K562 (cell line): ENCODE measurements at regions not wholly inside any gene's neighbourhood (a gene's known extent, or its start where the extent isn't known, plus 50 kb on each side); places are given as distances from the start of the nearest gene placed in this dataset.
"Not testable (repeated sequence)": the region's sequence is repeated elsewhere in the genome, so short reads cannot be mapped to it uniquely, and the experiment has no call there.

Experiments used
- ATAC-seq: fragments of 200-7000 bp; cut with Tn5 transposase; 3 replicates; pipeline ENCODE4 v1.9.1; 2020; ENCODE audit warnings: moderate library complexity
- BruUV-seq: library from RNA; stranded (reverse); fragments of 400-500 nt; replicated peaks from 2 replicates; lab custom pipeline; 2021; lab: Mats Ljungman, UMichigan
- CTCF ChIA-PET: fragments of 300-600 bp; formaldehyde crosslinking; extraction: SDS; loops from one replicate; lab custom pipeline; 2021; ENCODE audit warnings: low intra/inter-chr PET ratio; lab: Yijun Ruan, JAX
- POLR2A ChIA-PET: fragments of 300-600, 350-650 bp; sonication (Branson Sonifier 250); formaldehyde crosslinking; extraction: SDS; loops from one replicate; lab custom pipeline; 2021; ENCODE audit warnings: antibody characterized with exemption, inconsistent platforms; lab: Yijun Ruan, JAX
- DNase-seq, 4 experiments: peaks; one replicate each; pipeline versions ENCODE4 v3.0.0 to v3.0.0-alpha.2; 2011 to 2018; ENCODE audit warnings: low spot score in 3 of 4, mixed read lengths in 3 of 4; ENCODE audit errors: extremely low read depth in 1 of 4
- FAIRE-seq: peaks from 2 replicates; lab custom pipeline; 2011; peaks lifted over from hg19 to GRCh38; lab: Jason Lieb, UNC
- H2AFZ ChIP-seq: 2 replicates; pipeline ENCODE4 v1.6.0; 2011; ENCODE audit warnings: low read depth, low read length, control low read depth, inconsistent platforms
- H3K27ac ChIP-seq: fragments of 200-600 bp; 3 replicates; pipeline ENCODE4 v1.8.0; 2011; ENCODE audit warnings: low read depth, mild to moderate bottlenecking, control low read depth, inconsistent platforms, low read length, moderate library complexity, mixed read lengths; ENCODE audit errors: extremely low read depth
- H3K27me3 ChIP-seq, 2 experiments: fragments of 300-600 bp in 1 of 2; 2 replicates in 1 of 2; 3 replicates in 1 of 2; pipeline versions ENCODE4 v1.6.0 to v1.8.0; 2011; ENCODE audit warnings: inconsistent platforms in 2 of 2, low read length in 2 of 2, mild to moderate bottlenecking in 1 of 2, mixed read lengths in 1 of 2, moderate library complexity in 1 of 2; ENCODE audit not compliant: control insufficient read depth in 2 of 2, insufficient read depth in 2 of 2
- H3K36me3 ChIP-seq: fragments of 300-600 bp; 3 replicates; pipeline ENCODE4 v1.8.0; 2011; ENCODE audit warnings: mild to moderate bottlenecking, low read length, inconsistent platforms; ENCODE audit not compliant: control insufficient read depth, insufficient read depth
- H3K4me1 ChIP-seq, 2 experiments: fragments of 200-600 bp in 1 of 2; replicated peaks in 1 of 2; 2 replicates in 1 of 2; 3 replicates in 1 of 2; pipeline versions ENCODE4 v1.5.1 to v1.8.0; 2011; ENCODE audit warnings: inconsistent platforms in 2 of 2, low read length in 2 of 2, mild to moderate bottlenecking in 1 of 2, mixed read lengths in 1 of 2, moderate library complexity in 1 of 2; ENCODE audit not compliant: control insufficient read depth in 2 of 2, insufficient read depth in 2 of 2
- H3K4me2 ChIP-seq: 2 replicates; pipeline ENCODE4 v1.6.1; 2011; ENCODE audit warnings: low read length, control low read depth, inconsistent platforms, mixed read lengths; ENCODE audit not compliant: insufficient read depth
- H3K4me3 ChIP-seq: fragments of 200-600 bp; sonication (generic), shearing (Covaris generic); 2 replicates; pipeline ENCODE4 v1.5.1; 2016; ENCODE audit warnings: control low read depth, inconsistent platforms
- H3K79me2 ChIP-seq: fragments of 200-600 bp; 3 replicates; pipeline ENCODE4 v1.8.0; 2011; ENCODE audit warnings: low read length, inconsistent platforms; ENCODE audit not compliant: control insufficient read depth, insufficient read depth
- H3K9ac ChIP-seq, 2 experiments: 2 replicates each; pipeline versions ENCODE4 v1.6.0 to v1.6.1; 2011; ENCODE audit warnings: low read depth in 2 of 2, low read length in 2 of 2, control low read depth in 1 of 2, inconsistent platforms in 1 of 2, mild to moderate bottlenecking in 1 of 2, mixed read lengths in 1 of 2; ENCODE audit not compliant: insufficient read depth in 1 of 2
- H3K9me1 ChIP-seq: one replicate; pipeline ENCODE4 v1.6.0; 2011; ENCODE audit warnings: inconsistent platforms, mild to moderate bottlenecking, low read length, moderate library complexity; ENCODE audit not compliant: control insufficient read depth, insufficient read depth
- H3K9me3 ChIP-seq: replicated peaks from 2 replicates; pipeline ENCODE4 v1.5.1; 2011; ENCODE audit warnings: low read depth, low read length, inconsistent platforms; ENCODE audit not compliant: control insufficient read depth, insufficient read depth
- H4K20me1 ChIP-seq: replicated peaks from 2 replicates; pipeline ENCODE4 v1.6.1; 2011; ENCODE audit warnings: low read length, inconsistent platforms, mixed read lengths; ENCODE audit not compliant: control insufficient read depth, insufficient read depth
- HNRNPK ChIP-seq: fragments of 200-400 bp; formaldehyde crosslinking; IDR thresholded peaks from one replicate; pipeline ENCODE4 v1.6.1; 2018; ENCODE audit warnings: mild to moderate bottlenecking, low read depth, low read length; ENCODE audit not compliant: poor library complexity, severe bottlenecking
- WGBS: fragments of 100-300 bp; shearing (Covaris generic); methylation state at CpG from one replicate; pipeline ENCODE4 v1.1.6; 2016; ENCODE audit warnings: low coverage, mixed read lengths; ENCODE audit not compliant: insufficient coverage; ENCODE audit errors: missing lambda C conversion rate; 5-methylcytosine and 5-hydroxymethylcytosine counted together
- in situ Hi-C: fragments of 300-500 bp; cut with MboI; formaldehyde crosslinking; loops from 4 replicates; pipeline ENCODE4 v1.15.0; 2018; ENCODE audit warnings: inconsistent platforms, mixed read lengths
- intact Hi-C: fragments of 100-400 bp; cut with micrococcal nuclease; formaldehyde crosslinking; loops from 2 replicates; pipeline ENCODE4 v1.14.2; 2022
- TF ChIP-seq, protein P1 (sequence below), 2 experiments: fragments of 250-450 bp in 1 of 2; fragments of 450-650 bp in 1 of 2; sonication (Bioruptor Pico) in 1 of 2; IDR thresholded peaks; 2 replicates each; pipeline versions ENCODE4 v1.6.1 to v1.8.0; 2016 to 2021; ENCODE audit warnings: mild to moderate bottlenecking in 2 of 2, moderate library complexity in 2 of 2, missing compliant biosample characterization in 1 of 2, missing genetic modification characterization in 1 of 2

DNA sequence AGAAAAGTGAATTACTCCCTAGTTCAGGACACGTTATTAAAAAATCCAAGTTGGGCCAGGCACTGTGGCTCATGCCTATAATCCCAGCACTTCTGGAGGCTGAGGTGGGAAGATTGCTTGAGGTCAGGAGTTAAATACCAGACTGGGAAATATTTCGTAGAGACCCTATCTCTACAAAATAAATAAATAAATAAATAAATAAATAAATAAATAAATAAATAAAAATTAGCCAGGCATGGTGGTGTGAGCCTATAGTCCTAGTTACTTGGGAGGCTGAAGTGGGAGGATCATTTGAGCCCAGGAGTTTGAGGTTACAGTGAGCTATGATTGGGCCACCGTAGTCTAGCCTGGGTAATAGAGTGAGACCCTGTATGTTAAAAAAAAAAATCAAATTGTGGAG is 741.2 kb downstream of the DHX35 start:
- ATAC-seq, BruUV-seq, H3K4me2 ChIP-seq, H3K27ac ChIP-seq, H3K4me3 ChIP-seq, H3K79me2 ChIP-seq, FAIRE-seq, H3K4me1 ChIP-seq, H3K36me3 ChIP-seq, POLR2A ChIA-PET, H3K27me3 ChIP-seq, H3K9me1 ChIP-seq, H3K9ac ChIP-seq, in situ Hi-C loops, H3K9me3 ChIP-seq, CTCF ChIA-PET, H4K20me1 ChIP-seq, H2AFZ ChIP-seq, intact Hi-C loops, DNase-seq: not testable (repeated sequence)
- WGBS: 0% methylated on average over 3 of the region's 3 CpGs

DNA sequence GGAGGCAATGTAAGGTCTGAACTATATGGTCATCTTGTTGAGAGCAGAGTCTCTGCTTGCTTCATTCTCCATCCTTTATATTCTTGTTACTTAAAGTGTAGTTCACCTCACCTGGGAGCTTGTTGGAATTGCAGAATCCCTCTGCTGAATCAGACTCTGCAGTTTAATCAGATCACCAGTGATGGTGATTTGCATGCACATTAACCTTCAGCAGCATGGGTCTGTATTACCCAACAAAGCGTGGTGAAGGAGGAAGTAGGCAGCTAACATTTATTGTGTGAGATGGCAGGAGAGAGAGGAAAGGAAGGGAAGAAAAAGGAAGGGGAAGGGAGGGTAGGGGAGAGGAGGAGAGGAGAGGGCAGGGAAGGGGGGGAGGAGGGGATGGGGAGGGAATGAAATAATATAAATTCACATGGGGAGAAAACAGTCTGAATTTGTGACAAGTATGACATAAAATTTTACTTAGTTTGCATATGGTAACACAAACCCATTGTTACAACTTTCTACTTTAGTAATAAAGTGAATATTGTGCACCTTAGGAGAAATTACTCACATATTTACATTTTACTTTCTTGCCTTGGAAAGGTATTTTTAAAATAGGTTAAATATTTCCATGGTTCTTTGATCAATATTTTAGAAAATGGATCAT is 740.7 kb downstream of the DHX35 start:
- H3K9me1 ChIP-seq: no peaks in the 10 kb centered on the region
- H3K4me2 ChIP-seq: no peak overlapping the region
- TF ChIP-seq, protein P1, sequence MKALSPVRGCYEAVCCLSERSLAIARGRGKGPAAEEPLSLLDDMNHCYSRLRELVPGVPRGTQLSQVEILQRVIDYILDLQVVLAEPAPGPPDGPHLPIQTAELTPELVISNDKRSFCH (CRISPR knock-in tag; IDR thresholded peaks at IDR 0.05): no peak
- TF ChIP-seq, protein P1 (tag; IDR thresholded peaks at IDR 0.05): no peak
- TF ChIP-seq HNRNPK: peak; percentile 76
- ATAC-seq: no peak
- H3K79me2 ChIP-seq: no peaks in the 10 kb centered on the region
- in situ Hi-C loops: no loop called here
- no peak overlapping the region for H2AFZ ChIP-seq
- ChIA-PET POLR2A (no interaction called here), CTCF (no interaction called here)
- 0% methylated on average over 1 of the region's 1 CpG for WGBS
- H3K9me3 ChIP-seq: no peaks in the 10 kb centered on the region
- no peak for DNase-seq
- no peak overlapping the region for H3K9ac ChIP-seq
- no peak overlapping the region for H3K27ac ChIP-seq
- no peak for FAIRE-seq
- no peaks in the 10 kb centered on the region for H3K27me3 ChIP-seq
- intact Hi-C loops: no loop called here
- no peaks in the 10 kb centered on the region for H4K20me1 ChIP-seq
- no peaks in the 10 kb centered on the region for H3K4me1 ChIP-seq
- H3K4me3 ChIP-seq: no peak overlapping the region
- no peaks in the 10 kb centered on the region for H3K36me3 ChIP-seq
- no TSS peak for BruUV-seq
